HG03175 (cell line): ENCODE measurements at regions not wholly inside any gene's neighbourhood (a gene's known extent, or its start where the extent isn't known, plus 50 kb on each side); places are given as distances from the start of the nearest gene placed in this dataset.
"Not testable (repeated sequence)": the region's sequence is repeated elsewhere in the genome, so short reads cannot be mapped to it uniquely, and the experiment has no call there.

Experiments
- ATAC-seq: cut with Tn5 transposase; IDR thresholded peaks from one replicate; pipeline ENCODE4 v1.9.1; 2021; ENCODE audit warnings: mild to moderate bottlenecking, moderate library complexity; ENCODE audit not compliant: unreplicated experiment

DNA sequence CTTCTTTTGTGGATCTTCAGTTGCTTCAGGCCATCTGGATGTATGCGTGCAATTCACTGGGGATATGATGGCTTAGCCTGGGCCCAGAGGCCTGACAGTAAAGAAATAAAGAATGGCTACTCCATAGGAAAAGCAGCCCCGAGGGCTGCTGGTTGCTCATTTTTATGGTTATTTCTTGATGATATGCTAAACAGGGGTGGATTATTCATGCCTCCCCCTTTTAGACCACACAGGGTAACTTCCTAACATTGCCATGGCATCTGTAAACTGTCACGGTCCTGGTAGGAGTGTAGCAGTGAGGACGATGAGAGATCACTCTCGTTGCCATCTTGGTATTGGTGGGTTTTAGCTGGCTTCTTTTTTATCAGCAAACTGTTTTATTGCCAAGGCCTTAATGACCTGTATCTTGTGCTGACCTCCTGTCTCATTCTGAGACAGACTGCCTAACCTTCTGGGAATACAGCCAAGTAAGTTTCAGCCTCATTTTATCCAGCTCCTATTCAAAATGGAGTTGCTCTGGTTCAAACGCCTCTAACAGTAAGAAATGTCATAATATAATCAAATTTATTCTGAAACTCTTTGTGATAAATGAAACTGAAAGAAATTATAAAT lies 60.5 kb downstream of the DSEL start:
- no peak for ATAC-seq

DNA sequence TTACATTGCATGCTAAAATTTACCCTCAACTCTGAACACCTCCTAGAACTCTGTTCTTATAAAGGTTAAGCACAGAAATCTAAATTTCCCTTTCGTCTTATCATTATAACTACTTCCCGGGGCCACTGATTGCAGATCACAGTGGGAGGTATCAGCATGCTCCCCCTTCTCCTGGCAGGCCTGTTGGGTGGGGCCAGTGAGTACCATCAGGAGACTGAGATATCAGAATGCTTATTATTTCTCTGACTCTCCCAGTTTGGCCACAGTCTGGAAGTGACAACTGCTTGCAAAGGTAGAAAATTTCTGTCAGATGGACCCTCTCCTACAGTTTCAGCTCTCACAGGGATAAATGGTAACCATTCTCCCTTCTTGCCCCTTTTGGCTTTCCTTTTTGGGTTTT lies 62.6 kb downstream of the DSEL start:
- no peak for ATAC-seq

DNA sequence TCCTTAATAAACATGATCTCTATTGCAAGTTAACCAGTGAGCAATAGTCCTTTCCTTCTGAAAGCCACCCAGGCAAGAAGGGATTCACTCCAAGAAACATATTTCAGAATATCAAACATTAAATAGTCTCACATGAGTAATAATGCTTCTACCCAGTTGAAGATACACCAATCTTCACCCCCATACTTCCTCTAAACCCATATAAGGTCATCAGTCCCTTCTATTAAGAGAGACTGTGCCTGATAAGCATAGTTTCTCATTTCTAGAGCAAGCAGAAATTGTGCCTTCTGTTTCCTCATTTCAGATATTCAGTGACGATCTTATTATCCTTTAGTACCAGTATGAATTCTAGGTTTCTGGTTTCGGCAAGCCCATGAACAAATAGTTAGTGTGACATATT lies 64.6 kb downstream of the DSEL start:
- ATAC-seq: no peak

DNA sequence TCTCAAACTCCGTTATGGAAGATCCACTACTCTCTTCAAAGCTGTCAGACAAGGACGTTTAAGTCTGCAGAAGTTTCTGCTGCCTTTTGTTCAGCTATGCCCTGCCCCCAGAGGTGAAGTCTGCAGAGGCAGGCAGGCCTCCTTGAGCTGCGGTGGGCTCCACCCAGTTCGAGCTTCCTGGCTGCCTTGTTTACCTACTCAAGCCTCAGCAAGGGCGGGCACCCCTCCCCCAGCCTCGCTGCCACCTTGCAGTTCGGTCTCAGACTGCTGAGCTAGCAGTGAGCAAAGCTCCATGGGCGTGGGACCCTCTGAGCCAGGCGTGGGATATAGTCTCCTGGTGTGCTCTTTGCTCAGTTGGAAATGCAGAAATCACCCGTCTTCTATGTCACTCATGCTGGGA lies 65.4 kb downstream of the DSEL start:
- not testable (repeated sequence) for ATAC-seq

DNA sequence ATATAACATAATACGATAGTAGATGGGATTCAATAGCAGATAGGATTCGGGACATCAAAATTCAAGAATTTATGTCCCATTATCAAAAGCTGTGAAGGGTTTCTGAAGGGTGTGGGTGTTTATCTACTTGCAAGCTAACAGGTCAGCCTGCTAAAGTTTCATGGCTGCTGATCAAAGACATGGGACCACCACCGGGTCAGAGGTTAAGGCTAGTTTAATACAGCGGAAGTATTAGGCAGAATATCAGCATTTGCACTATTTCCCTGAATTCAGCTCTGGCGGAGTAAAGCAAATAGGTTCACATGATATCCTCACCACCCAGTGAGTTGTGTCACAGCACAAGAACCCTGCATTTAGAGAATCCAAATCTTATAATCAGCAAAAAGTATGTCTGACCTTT lies 82.5 kb downstream of the DSEL start:
- ATAC-seq: no peak

DNA sequence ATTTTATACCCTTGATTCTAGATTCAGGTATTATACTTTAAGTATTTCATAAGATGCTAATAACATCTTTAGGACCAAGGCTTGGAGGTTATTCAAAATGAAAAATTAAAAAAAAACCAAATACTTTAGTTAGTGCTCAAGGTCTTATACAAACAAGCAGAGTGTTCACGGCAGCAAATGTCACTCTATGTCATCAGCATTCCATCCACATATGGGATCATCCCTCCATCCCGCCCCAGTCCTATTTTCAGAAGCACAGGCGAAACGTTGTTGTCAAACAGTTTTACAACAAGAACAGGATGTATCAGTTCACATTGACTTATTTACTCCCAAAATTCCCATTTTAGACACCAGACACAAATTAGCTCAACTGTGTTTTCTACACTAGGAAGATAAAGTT lies 83.7 kb downstream of the DSEL start:
- no peak for ATAC-seq

DNA sequence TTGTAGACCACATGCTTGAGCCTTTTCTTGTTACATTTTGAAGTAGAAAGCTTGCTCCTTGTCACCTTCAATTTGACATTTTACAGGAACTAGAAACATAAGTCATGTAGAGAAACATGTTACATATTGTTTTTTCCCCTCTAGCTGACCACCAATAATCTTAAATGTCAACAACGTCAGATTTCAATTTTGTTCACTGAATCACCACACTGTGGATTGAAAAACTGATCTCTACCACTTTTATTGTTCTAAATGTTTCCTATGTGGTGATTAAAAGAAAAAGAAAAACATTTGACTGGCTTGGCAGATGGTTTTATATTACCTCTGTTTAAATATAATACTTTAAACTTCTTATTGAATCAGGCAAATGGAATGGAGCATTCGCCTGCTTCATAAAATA lies 87.7 kb downstream of the DSEL start:
- no peak for ATAC-seq

DNA sequence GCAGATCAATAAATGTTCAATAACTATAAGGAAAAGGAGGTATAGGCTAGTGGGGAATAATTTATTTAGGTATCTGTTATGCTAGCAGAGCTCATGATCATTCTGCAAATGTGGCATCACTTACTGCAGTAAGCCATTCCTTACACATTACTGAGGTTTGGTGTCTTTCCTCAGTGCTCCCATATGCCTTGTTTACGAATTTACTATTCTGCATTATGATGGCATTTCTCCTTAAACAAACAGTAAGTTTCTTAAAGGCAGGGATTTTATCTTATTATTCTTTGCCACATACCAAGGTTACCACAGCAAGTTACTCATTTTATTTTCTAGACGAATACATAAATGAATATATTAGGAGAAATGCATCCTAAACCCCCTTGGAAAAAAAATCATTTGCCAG lies 88.4 kb downstream of the DSEL start:
- ATAC-seq: no peak

DNA sequence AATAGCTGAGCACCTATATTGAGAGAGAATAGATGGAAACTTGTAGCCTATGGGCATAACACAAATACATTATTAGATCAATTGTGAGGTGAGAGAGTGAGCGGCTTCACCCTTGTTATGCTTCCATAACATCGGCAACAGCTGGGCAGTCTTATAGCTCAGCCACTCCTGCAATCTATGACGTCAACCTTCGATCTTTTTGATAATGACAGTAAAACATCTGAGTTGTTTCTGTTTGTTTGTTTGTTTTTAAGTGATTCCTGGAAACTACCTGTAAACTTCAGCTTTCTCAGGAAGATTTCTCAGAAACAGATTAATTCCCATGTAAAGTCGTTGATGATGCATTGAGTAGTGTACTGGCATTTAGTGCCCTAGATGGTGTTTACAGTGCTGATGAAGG lies 90.0 kb downstream of the DSEL start:
- ATAC-seq: no peak

DNA sequence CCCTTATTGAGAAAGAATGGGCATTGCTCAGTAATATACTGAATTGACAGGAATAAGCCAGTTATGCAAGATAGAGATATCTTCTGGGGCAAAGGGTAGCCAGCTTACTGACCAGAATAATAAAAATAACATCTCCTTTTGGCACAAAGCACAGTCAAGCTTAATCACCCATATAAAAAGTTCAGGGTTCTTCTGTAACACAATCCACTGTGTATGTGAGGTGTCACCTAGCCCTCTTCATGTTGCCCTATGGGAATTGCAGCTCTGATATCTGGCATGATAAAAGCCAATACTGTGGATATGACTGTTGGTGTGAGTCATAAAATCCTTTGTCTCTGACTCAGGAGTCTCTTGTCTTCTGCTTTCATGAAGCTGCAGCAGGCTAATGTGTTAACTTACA lies 90.8 kb downstream of the DSEL start:
- ATAC-seq: no peak

DNA sequence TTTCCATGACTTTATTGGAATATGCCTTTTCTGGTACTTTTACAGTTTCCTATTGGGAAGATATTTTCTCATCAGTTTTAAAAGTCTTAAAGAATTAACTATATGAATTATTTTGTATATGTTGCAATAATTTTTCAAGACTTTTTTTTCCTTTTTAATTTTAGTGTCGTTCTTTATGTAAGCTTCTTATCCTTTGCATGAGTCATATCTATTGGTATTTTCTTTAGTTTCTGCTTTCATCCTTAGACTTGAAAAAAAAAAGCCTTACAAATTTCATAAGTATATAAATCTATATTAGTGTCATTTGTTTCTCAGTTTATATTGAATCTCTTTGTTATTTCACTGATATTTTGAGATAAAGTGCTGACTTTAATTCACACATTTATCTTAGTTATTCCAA lies 94.9 kb downstream of the DSEL start:
- ATAC-seq: no peak

DNA sequence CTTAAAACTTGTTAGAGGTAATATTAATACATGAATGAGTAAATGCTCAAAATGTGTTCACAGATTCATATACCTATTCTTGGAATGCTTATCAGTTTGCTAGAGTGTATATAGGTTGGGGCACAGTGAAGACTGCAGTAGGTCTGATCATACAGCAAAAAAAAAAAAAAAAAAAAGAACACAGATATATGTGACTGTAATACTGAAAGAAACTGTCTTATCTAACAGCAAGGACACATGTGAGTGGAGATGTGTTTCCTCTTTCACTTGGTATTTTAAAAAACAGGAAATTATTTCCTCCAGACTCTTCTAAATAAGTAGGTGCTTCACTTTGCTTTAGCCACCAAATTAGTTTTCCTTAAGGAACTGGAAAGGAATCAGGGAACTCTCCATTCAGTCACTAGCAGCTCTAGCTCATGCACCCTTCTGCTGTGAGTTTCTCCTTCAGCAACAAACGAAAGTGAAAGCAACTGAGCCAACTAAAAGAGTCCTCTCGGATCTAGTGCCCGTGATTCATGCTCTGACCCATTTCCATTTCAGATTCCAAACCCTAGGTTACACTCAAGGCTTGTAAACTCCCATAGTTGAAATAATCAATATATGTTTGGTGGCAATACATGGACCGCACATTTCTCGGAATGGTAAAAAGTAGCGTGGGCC lies 98.5 kb downstream of the DSEL start:
- ATAC-seq: peak; percentile 93

DNA sequence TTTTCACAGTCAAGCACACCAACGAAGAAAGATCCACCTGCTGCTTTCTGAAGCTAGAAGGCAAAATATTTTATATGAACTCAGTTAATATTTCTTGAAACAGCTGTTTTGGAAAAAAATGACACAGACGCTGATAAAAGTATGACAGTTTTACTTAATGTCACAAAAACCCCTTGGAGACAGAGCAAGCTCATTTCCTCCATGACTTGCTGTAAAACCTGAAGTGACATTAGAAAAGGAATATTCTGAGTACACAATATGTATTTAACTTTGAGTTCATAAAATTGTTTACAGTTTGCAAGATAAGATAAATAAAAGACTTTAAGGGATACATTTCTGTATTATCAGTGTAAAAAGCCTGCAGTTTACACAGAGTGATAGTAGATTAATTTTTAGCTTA lies 105.4 kb downstream of the DSEL start:
- ATAC-seq: no peak

DNA sequence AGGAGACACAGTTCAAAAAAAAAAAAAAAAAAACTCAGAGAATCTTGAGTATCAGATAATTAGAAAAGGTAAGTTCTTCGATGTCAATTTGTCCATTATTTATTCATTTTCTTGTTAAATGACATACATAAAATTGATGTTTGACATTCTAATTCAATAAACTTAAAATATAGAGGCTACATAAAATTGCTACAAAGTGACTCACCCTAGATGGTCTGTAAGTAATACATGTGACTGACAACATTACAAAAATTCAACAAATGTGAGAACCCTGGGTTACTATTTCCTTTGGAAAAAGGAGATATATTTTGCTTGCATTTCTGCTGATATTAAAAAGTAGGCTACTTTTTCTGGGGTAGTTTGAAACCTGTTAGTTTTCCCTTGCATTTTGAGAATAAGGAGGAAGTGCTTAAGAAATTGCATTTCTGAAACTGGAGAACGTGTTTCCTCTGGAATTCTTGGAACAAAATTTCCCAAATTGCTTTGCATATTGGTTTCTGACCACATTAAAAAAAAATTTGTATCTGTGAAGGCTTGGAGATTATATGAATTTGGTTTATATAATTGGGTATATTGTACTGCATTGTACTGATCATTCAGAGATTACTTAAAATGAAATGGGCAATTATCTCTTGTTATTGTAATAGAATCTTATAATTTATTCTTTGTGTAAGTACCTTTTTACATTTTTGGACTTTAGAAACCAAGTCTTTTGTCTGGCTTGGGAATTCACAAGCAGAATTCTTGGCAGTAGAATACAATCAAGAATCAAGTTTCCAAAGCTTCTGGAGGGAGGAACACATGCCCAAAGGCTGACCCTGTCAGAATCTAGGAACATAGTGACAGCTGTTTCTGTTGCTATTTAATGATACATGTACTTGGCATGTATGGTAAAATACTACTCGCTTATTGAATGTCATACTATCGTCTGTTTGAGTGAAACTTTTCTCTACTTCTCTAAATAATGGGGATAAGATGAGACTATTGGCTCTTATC lies 106.1 kb downstream of the DSEL start:
- no peak for ATAC-seq

DNA sequence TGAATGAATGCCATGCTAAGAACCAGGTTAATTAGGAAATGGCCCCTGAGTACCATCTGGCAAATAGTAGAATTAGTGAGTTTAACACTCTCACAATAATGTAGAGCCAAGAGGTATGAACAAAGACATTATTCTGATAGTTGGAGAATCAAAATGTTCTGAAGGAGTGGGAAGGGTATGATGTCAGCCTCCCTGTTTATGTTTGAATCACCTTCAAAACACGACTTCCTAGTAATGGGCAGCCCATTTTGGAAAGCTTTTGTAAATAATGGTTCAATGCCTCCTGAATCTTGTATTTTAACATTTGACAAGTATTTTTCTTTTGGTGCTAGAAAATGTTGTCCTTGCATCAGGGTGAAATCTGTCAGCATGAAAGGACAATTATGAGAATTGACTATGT lies 108.3 kb downstream of the DSEL start:
- ATAC-seq: no peak

DNA sequence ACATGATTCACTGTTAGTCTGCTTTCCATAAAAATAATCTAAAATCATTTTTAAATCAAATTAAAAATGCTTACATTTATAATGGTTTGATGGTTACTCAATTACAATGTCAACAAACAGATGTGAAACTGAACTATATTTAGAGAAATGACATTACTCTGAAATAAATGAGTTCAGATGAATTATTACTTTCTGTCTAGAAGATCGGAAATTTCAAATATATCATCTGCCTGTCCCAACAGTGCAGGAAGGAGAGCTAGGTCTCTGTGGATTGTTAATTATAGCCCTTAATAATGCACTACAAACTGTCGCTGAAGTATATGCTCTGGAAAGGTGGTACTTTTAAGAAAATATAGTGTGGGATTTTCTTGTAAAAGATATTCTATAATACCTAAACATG lies 109.8 kb downstream of the DSEL start:
- no peak for ATAC-seq

DNA sequence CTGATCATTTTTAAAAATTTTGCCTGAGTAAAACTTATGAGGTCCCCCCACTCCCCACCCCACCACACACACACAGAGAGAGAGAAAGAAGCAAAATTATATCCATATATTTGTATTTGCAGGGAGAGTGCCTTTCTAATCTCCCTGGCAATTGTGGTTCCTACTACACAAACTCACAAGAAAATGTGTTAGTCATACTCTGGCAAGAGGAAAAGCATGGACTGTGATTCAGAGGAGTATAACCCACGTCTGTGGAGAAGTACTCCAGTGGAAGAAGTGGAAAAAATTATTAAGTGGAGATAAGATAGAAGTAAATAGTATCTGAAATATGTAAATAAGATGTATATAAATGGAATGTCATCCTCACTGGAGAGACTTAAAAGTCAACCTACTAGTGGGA lies 114.0 kb downstream of the DSEL start:
- ATAC-seq: no peak

DNA sequence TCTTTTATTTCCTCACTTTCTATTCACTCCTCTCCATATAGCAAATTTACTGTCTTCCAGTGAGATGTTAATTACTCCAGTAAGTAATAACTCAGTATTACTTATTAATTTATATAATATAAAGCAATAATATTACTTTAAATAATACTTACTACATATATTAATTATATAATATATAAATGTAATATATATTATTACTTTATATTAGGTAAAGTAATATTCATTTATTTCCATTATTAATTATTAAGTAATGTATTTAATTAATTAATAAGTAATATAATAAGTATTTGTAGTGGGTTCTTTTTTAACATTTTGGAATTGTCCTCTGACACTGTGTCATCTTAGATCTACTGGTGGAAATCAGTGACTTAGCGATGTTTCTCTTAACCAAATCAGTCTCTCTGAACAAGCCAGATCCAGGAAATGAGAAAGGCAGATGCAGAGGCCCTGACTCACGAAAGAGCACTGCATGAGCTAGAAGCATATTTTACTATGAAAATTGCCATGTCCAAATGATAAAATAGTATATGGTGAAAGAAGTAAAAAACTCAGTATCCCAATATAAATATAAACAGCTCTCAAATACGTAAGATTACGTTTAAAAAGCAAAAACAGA lies 115.9 kb downstream of the DSEL start:
- no peak for ATAC-seq

DNA sequence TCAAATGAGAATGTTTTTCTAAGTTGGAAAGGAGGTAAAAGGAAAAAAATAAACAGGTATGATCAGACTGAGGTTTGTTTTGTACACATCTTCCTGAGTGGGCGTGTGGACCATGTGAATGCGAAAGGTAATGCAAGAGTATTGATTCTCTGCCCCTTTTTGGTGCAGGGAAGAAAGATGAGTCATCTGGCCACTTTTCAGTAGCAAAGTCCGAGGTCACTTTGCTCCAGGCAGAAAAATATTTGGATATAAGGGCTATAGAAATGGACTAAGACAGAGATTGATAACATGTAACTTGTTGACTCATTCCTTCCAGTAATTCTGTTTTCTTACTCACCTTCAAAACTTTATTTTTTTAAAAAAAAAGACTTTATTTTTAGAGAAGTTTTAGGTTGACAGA lies 130.5 kb downstream of the DSEL start:
- no peak for ATAC-seq

DNA sequence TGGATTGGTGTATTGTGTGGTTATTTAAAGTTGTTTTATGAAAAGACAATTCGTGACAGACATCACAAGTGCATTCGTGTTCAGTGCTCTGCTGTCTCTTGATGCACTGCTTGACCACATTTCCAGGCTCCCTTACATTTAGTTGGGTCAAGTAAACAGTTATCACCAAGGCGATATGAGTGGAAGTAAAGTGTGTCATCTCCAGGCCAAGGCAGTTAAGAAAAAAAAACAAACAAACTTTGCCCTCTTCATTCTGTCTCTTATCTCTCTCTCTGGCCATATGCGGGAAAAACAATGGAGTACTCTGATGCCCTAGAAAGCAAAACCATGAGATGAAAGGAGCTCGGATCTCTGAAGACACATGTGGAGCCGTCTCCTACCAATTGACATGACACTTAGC lies 131.1 kb downstream of the DSEL start:
- ATAC-seq: no peak

DNA sequence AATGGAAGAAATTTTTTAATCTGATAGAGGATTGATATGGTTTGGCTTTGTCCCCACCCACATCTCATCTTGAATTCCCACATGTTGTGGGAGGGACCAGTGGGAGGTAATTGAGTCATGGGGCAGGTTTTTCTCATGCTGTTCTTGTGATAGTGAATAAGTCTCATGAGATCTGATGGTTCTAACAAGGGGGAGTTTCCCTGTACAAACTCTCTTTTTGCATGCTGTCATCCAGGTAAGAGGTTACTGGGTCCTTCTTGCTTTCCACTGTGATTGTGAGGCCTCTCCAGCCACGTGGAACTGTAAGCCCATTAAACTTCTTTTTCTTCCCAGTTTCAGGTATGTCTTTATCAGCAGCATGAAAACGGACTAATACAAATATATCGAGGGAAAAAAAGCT lies 132.5 kb downstream of the DSEL start:
- ATAC-seq: not testable (repeated sequence)
